Hepatocyte (in vitro differentiated cells): ENCODE measurements at regions not wholly inside any gene's neighbourhood (a gene's known extent, or its start where the extent isn't known, plus 50 kb on each side); places are given as distances from the start of the nearest gene placed in this dataset.

Experiments
- CTCF ChIP-seq: fragments of 200-600 bp; sonication (generic); IDR thresholded peaks from 2 replicates; pipeline ENCODE4 v1.5.1; 2016; ENCODE audit warnings: antibody characterized with exemption, mild to moderate bottlenecking; ENCODE audit not compliant: poor library complexity
- EZH2 ChIP-seq: fragments of 200-600 bp; sonication (generic); IDR thresholded peaks from 2 replicates; pipeline ENCODE4 v1.6.1; 2016; ENCODE audit warnings: antibody characterized with exemption, mild to moderate bottlenecking, borderline replicate concordance
- EZH2phosphoT487 ChIP-seq: fragments of 200-600 bp; sonication (generic); IDR thresholded peaks from one replicate; pipeline ENCODE4 v1.6.1; 2018; ENCODE audit warnings: antibody characterized with exemption, mild to moderate bottlenecking, low read depth, moderate library complexity; ENCODE audit not compliant: unreplicated experiment, severe bottlenecking

- TF ChIP-seq CTCF (no peak), EZH2 (no peak), EZH2phosphoT487 (no peak)
Observed at GRCh38 chr7:26034391-26034790, 117.6 kb upstream of the NFE2L3 start.
